ENCODE measurements at regions not wholly inside any gene's neighbourhood (a gene's known extent, or its start where the extent isn't known, plus 50 kb on each side); places are given as distances from the start of the nearest gene placed in this dataset.

- no peak for DNase-seq
Observed at GRCh38 chr2:118498943-118499342, 348.5 kb downstream of the EN1 start.

GRCh38 chr2:118496870-118497611 is 350.4 kb downstream of the EN1 start:
- no peak for DNase-seq

GRCh38 chr2:118496467-118496866 is 351.0 kb downstream of the EN1 start:
- DNase-seq: no peak

GRCh38 chr2:118495290-118495689 is 352.2 kb downstream of the EN1 start:
- no peak for DNase-seq

GRCh38 chr2:118493213-118493612 is 354.2 kb downstream of the EN1 start:
- no peak for DNase-seq

GRCh38 chr2:118492335-118492734 is 355.1 kb downstream of the EN1 start:
- DNase-seq: peak; percentile 40 to 76

GRCh38 chr2:118490330-118490729 is 357.1 kb downstream of the EN1 start:
- no peak for DNase-seq

- no peak for DNase-seq
Observed at GRCh38 chr2:118489712-118490299, 357.6 kb downstream of the EN1 start.

- no peak for DNase-seq
Observed at GRCh38 chr2:118481299-118481698, 366.1 kb downstream of the EN1 start.

- no peak for DNase-seq
Observed at GRCh38 chr2:118479020-118479419, 368.4 kb downstream of the EN1 start.

GRCh38 chr2:118477111-118477862 is 370.2 kb downstream of the EN1 start:
- DNase-seq: no peak

GRCh38 chr2:118475622-118476205 is 371.7 kb downstream of the EN1 start:
- DNase-seq: no peak

GRCh38 chr2:118474541-118474920 is 372.9 kb downstream of the EN1 start:
- no peak for DNase-seq

- DNase-seq: no peak
Observed at GRCh38 chr2:118473846-118474540, 373.5 kb downstream of the EN1 start.

- no peak for DNase-seq
Observed at GRCh38 chr2:118473241-118473640, 374.2 kb downstream of the EN1 start.

GRCh38 chr2:118470297-118470696 is 377.2 kb downstream of the EN1 start:
- no peak for DNase-seq

GRCh38 chr2:118469103-118469502 is 378.3 kb downstream of the EN1 start:
- DNase-seq: no peak

GRCh38 chr2:118464546-118465265 is 376.4 kb downstream of the INSIG2 start:
- no peak for DNase-seq

GRCh38 chr2:118464046-118464445 is 375.8 kb downstream of the INSIG2 start:
- no peak for DNase-seq

- DNase-seq: no peak
Observed at GRCh38 chr2:118460425-118460824, 372.2 kb downstream of the INSIG2 start.

GRCh38 chr2:118459426-118459825 is 371.2 kb downstream of the INSIG2 start:
- no peak for DNase-seq

- DNase-seq: no peak
Observed at GRCh38 chr2:118457951-118458350, 369.7 kb downstream of the INSIG2 start.

All from NCI-H526 (cell line).